Lower leg skin (tissue), 3 donors: ENCODE measurements at regions not wholly inside any gene's neighbourhood (a gene's known extent, or its start where the extent isn't known, plus 50 kb on each side); places are given as distances from the start of the nearest gene placed in this dataset.

Experiments used
- POLR2A ChIP-seq, 2 donors: fragments of 450-650 bp; IDR thresholded peaks; one replicate each; pipeline ENCODE4 v1.6.1; 2016 to 2017; ENCODE audit warnings: antibody characterized with exemption in 2 of 2, mild to moderate bottlenecking in 1 of 2, moderate library complexity in 1 of 2
- TF ChIP-seq, protein P1 (sequence below), 3 donors: fragments of 450-650 bp; IDR thresholded peaks; one replicate each; pipeline ENCODE4 v1.5.1; 2016; ENCODE audit warnings: antibody characterized with exemption in 3 of 3, mild to moderate bottlenecking in 3 of 3, moderate library complexity in 2 of 3

- TF ChIP-seq, protein P1, sequence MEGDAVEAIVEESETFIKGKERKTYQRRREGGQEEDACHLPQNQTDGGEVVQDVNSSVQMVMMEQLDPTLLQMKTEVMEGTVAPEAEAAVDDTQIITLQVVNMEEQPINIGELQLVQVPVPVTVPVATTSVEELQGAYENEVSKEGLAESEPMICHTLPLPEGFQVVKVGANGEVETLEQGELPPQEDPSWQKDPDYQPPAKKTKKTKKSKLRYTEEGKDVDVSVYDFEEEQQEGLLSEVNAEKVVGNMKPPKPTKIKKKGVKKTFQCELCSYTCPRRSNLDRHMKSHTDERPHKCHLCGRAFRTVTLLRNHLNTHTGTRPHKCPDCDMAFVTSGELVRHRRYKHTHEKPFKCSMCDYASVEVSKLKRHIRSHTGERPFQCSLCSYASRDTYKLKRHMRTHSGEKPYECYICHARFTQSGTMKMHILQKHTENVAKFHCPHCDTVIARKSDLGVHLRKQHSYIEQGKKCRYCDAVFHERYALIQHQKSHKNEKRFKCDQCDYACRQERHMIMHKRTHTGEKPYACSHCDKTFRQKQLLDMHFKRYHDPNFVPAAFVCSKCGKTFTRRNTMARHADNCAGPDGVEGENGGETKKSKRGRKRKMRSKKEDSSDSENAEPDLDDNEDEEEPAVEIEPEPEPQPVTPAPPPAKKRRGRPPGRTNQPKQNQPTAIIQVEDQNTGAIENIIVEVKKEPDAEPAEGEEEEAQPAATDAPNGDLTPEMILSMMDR (IDR thresholded peaks at IDR 0.05) = no peak
- no peak for TF ChIP-seq POLR2A (IDR thresholded peaks at IDR 0.05)
Observed at GRCh38 chr6:3532296-3532916, 75.6 kb upstream of the SLC22A23 start.
